Stomach (tissue), 8 donors: ENCODE measurements at regions not wholly inside any gene's neighbourhood (a gene's known extent, or its start where the extent isn't known, plus 50 kb on each side); places are given as distances from the start of the nearest gene placed in this dataset.
A peak's percentile ranks its signal among the peaks of the same experiment; 100 is the strongest.

ENCODE experiments used
- DNase-seq, 2 donors: peaks; one replicate each; pipeline versions ENCODE4 v3.0.0 to v3.0.0-alpha.2; 2013 to 2019
- H3K27ac ChIP-seq, 5 donors: fragments of 200-600 bp in 4 of 5; sonication (generic) in 4 of 5; one replicate each; pipeline ENCODE4 v1.5.1; 2013 to 2019; ENCODE audit warnings: mild to moderate bottlenecking in 1 of 5, moderate library complexity in 1 of 5
- H3K27me3 ChIP-seq, 3 donors: fragments of 200-600 bp; sonication (generic); one replicate each; pipeline ENCODE4 v1.5.1; 2017 to 2019; ENCODE audit warnings: mixed run types in 1 of 3
- H3K36me3 ChIP-seq, 4 donors: fragments of 200-600 bp; sonication (generic); 1 replicate in 3 of 4; 2 replicates in 1 of 4; pipeline ENCODE4 v1.5.1; 2016 to 2019
- H3K4me1 ChIP-seq, 4 donors: fragments of 200-600 bp; sonication (generic); one replicate each; pipeline ENCODE4 v1.5.1; 2016 to 2019
- H3K4me3 ChIP-seq, 4 donors: fragments of 200-600 bp; sonication (generic) in 3 of 4; one replicate each; pipeline ENCODE4 v1.5.1; 2016 to 2019; ENCODE audit warnings: mild to moderate bottlenecking in 1 of 4
- H3K9me3 ChIP-seq, 4 donors: fragments of 200-600 bp; sonication (generic); one replicate each; pipeline ENCODE4 v1.5.1; 2016 to 2019
- EP300 ChIP-seq: sonication (generic); formaldehyde crosslinking; IDR thresholded peaks from one replicate; pipeline ENCODE4 v1.6.1; 2017; ENCODE audit warnings: antibody characterized with exemption
- POLR2A ChIP-seq, 4 donors: fragments of 450-650 bp; IDR thresholded peaks; one replicate each; pipeline ENCODE4 v1.6.1; 2016; ENCODE audit warnings: antibody characterized with exemption in 4 of 4, control low read depth in 2 of 4, mild to moderate bottlenecking in 1 of 4, moderate library complexity in 1 of 4
- POLR2AphosphoS5 ChIP-seq, 3 donors: sonication (generic); formaldehyde crosslinking; IDR thresholded peaks; one replicate each; pipeline ENCODE4 v1.6.1; 2016; ENCODE audit warnings: antibody characterized with exemption in 3 of 3
- WGBS, 5 donors: extraction: QIAGEN DNeasy Blood & Tissue Kit in 3 of 5; methylation state at CpG; one replicate each; pipeline versions ENCODE4 v1.1.5 to v1.1.7; 2013 to 2018; 5-methylcytosine and 5-hydroxymethylcytosine counted together
- intact Hi-C: fragments of 100-400 bp; cut with DNase I; formaldehyde crosslinking; loops from one replicate; pipeline ENCODE4 v1.15.1; 2023; ENCODE audit warnings: low total_unique reads
- TF ChIP-seq, protein P1 (sequence below), 7 experiments: fragments of 450-650 bp in 4 of 7; fragments of 200-600 bp in 3 of 7; sonication (generic) in 3 of 7; IDR thresholded peaks; one replicate each; pipeline ENCODE4 v1.5.1; 2016 to 2019; ENCODE audit warnings: antibody characterized with exemption in 7 of 7, control low read depth in 2 of 7, mild to moderate bottlenecking in 1 of 7
- donor health status: healthy with polysubstance abuse.
- donor health status: Bipolar disorder and iron deficiency.
- donor health status: healthy.

DNA sequence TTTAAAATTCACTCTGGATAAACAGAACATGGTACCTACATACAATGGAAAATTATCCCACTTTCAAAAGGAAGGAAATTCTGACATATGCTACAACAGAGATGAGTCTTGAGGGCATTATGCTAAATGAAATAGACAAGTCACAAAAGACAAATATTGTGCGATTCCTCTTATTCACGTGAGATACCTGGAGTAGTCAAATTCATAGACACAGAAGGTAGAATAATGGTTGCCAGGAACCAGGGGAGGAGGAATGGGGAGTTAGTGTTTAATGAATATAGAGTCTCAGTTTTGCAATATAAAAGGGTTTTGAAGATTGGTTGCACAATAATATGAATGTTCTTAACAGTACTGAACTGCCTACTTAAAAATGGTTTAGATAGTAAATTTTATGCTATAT, 69.8 kb upstream of the WAC start:
- no peak for TF ChIP-seq POLR2AphosphoS5 (IDR thresholded peaks at IDR 0.05)
- TF ChIP-seq, protein P1, sequence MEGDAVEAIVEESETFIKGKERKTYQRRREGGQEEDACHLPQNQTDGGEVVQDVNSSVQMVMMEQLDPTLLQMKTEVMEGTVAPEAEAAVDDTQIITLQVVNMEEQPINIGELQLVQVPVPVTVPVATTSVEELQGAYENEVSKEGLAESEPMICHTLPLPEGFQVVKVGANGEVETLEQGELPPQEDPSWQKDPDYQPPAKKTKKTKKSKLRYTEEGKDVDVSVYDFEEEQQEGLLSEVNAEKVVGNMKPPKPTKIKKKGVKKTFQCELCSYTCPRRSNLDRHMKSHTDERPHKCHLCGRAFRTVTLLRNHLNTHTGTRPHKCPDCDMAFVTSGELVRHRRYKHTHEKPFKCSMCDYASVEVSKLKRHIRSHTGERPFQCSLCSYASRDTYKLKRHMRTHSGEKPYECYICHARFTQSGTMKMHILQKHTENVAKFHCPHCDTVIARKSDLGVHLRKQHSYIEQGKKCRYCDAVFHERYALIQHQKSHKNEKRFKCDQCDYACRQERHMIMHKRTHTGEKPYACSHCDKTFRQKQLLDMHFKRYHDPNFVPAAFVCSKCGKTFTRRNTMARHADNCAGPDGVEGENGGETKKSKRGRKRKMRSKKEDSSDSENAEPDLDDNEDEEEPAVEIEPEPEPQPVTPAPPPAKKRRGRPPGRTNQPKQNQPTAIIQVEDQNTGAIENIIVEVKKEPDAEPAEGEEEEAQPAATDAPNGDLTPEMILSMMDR (IDR thresholded peaks at IDR 0.05): no peak
- TF ChIP-seq POLR2A (IDR thresholded peaks at IDR 0.05): no peak
- TF ChIP-seq EP300: no peak
- 74 to 90% (median 81%) methylated on average over 2 of the region's 2 CpGs for WGBS, 5 donors

GRCh38 chr10:28463676-28464395, 69.1 kb upstream of the WAC start:
- H3K4me3 ChIP-seq: peak overlapping the region in 1 of 4 donors; percentile 6
- TF ChIP-seq, protein P1 (IDR thresholded peaks at IDR 0.05): no peak
- no peak for TF ChIP-seq EP300
- peak in 2 of 3 donors; percentile 69 to 75 for TF ChIP-seq POLR2AphosphoS5 (IDR thresholded peaks at IDR 0.05)
- TF ChIP-seq POLR2A (IDR thresholded peaks at IDR 0.05): no peak
- peak in 1 of 2 donors; percentile 83 for DNase-seq
- H3K27ac ChIP-seq: peak overlapping the region in 1 of 5 donors; percentile 6
- no peaks in the 10 kb centered on the region for H3K27me3 ChIP-seq
- no peaks in the 10 kb centered on the region for H3K36me3 ChIP-seq
- 31 to 48% (median 38%) methylated on average over 9 of the region's 9 CpGs for WGBS, 5 donors
- H3K4me1 ChIP-seq: peaks cover 0 to 12% (median 12%) of the 10 kb centered on the region in 4 donors
- no peaks in the 10 kb centered on the region for H3K9me3 ChIP-seq
- intact Hi-C loops: no loop called here

More for the DNA sequence above, 69.8 kb upstream of the WAC start:
- Histone ChIP-seq H3K36me3 (no peaks in the 10 kb centered on the region), H3K9me3 (no peaks in the 10 kb centered on the region), H3K27ac (no peak overlapping the region), H3K4me1 (peaks cover 0 to 18% (median 12%) of the 10 kb centered on the region in 4 donors), H3K4me3 (no peak overlapping the region), H3K27me3 (no peaks in the 10 kb centered on the region)
- intact Hi-C loops: no loop called here
- no peak for DNase-seq

- Histone ChIP-seq H3K9me3 (no peaks in the 10 kb centered on the region), H3K36me3 (no peaks in the 10 kb centered on the region), H3K27ac (no peak overlapping the region), H3K4me3 (no peak overlapping the region), H3K27me3 (no peaks in the 10 kb centered on the region), H3K4me1 (peaks cover 0 to 12% (median 11%) of the 10 kb centered on the region in 4 donors)
- 65 to 87% (median 75%) methylated on average over 5 of the region's 5 CpGs for WGBS, 5 donors
- DNase-seq: no peak
- TF ChIP-seq POLR2AphosphoS5 (IDR thresholded peaks at IDR 0.05) (no peak), EP300 (no peak), POLR2A (IDR thresholded peaks at IDR 0.05) (no peak)
- TF ChIP-seq, protein P1 (IDR thresholded peaks at IDR 0.05): no peak
- intact Hi-C loops: no loop called here
Observed at GRCh38 chr10:28467615-28468014, 65.3 kb upstream of the WAC start.

- no peaks in the 10 kb centered on the region for H3K27me3 ChIP-seq
- TF ChIP-seq EP300 (no peak), POLR2AphosphoS5 (IDR thresholded peaks at IDR 0.05) (no peak), POLR2A (IDR thresholded peaks at IDR 0.05) (no peak)
- TF ChIP-seq, protein P1 (IDR thresholded peaks at IDR 0.05): no peak
- H3K9me3 ChIP-seq: no peaks in the 10 kb centered on the region
- H3K4me1 ChIP-seq: peaks cover 0 to 6% (median 5%) of the 10 kb centered on the region in 4 donors
- intact Hi-C loops: no loop called here
- H3K4me3 ChIP-seq: no peak overlapping the region
- WGBS, 5 donors: 79 to 87% (median 80%) methylated on average over 10 of the region's 10 CpGs
- DNase-seq: no peak
- H3K36me3 ChIP-seq: no peaks in the 10 kb centered on the region
- no peak overlapping the region for H3K27ac ChIP-seq
Observed at GRCh38 chr10:28468707-28469483, 64.0 kb upstream of the WAC start.
